GM19043 (cell line): ENCODE measurements at regions not wholly inside any gene's neighbourhood (a gene's known extent, or its start where the extent isn't known, plus 50 kb on each side); places are given as distances from the start of the nearest gene placed in this dataset.
A peak's percentile ranks its signal among the peaks of the same experiment; 100 is the strongest.

Experiments used
- ATAC-seq: cut with Tn5 transposase; IDR thresholded peaks from one replicate; pipeline ENCODE4 v1.9.1; 2021; ENCODE audit warnings: low read depth; ENCODE audit not compliant: unreplicated experiment

- no peak for ATAC-seq
Measured at GRCh38 chr9:1261266-1261665, 211.1 kb downstream of the DMRT2 start.

GRCh38 chr9:1261879-1262766 lies 212.0 kb downstream of the DMRT2 start:
- no peak for ATAC-seq

DNA sequence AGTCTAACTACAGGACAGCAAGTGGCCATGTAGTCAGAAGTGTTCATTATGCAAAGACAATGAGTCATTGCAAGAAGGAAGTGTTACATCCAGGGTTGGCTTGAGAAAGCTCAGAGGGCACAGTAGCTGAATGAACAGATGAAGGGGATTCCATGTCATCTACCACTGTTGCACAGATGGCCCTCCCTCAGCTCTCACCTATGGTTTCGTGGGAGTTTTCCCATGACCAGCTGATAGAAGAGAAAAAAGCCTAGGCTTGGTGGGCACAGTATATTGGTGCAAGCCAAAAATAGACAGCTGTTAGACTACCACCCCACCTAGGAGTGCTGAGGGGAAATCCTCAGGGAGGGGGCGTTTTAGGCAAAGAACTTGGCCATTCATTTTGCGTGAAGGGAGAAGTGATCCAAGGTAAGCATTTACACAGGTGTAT lies 217.0 kb downstream of the DMRT2 start:
- peak; percentile 87 for ATAC-seq

DNA sequence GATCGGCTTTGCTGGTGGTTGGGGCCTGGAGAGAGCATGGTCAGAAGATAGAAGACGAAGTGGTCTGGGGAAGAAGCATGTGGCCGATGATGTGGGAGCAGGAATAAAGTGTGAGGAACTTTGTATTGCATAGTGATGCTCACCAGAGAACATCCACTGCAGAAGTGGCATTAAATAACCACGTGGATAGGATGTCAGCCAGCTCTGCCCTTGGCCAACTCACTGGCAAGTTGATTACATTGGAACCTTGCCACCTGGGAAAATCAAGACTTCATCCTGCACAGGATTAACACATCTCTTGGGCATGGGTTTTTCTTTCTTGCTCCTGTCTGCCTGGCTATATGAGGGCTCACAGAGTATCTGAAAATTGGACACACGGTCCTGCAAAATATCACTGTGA lies 217.4 kb downstream of the DMRT2 start:
- no peak for ATAC-seq

DNA sequence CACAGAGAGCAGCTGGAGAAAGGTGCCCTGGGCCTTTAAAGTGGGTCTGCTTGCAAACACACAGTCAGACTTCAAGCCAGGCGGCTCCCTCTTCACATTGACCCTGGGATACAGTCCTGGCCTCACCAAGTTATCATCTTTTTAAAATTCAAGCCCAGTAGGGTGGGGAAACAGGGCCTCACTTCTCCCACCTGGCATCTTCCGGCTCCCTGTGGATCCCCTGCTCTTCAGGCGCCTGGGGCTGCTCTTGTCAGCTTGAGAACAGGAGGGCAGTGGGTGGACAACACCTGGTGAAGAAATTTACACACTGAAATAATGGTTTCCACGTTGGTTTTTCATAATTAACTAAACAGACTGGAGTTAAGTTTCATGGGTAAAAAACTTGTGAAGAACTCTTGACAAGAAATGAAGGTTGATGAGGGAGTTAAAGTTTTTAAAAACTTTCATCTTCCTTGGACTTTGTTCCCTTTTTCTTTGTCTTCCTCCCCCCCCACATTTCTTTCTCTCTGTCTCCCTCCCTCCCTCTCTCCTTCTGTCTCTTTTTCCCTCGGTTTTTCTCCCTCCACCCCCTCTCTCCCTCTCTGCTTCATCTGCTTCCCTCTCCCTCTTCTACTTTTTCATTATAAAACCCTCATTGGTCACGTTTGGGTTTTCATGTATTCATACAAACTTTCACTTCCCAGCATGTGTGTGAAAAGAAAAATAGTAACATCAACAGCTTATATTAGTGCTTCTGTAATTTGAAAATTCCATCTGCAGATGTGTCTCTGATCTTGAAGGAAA lies 219.6 kb downstream of the DMRT2 start:
- no peak for ATAC-seq

GRCh38 chr9:1271367-1271766 lies 221.2 kb downstream of the DMRT2 start:
- ATAC-seq, result no peak

- ATAC-seq, result no peak
Measured at GRCh38 chr9:1271786-1272185, 221.6 kb downstream of the DMRT2 start.

DNA sequence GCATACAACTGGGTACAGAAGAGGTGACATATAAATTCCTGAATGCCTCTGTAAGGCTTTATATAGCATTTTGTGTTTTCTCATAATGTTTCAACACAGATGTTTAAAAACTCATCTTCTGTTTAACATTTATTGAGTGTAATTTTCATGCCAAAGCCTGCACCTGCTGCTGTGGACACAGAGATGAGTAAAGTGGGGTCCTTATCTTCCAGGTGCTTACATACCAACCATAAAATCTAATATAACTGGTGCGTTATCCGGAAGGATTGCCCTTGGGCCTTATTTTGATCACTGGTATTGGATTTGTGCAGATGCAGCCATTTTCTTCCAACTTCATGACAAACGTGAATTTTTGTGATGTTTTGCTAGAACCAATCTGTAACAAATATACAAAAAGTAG lies 222.3 kb downstream of the DMRT2 start:
- ATAC-seq, result no peak

DNA sequence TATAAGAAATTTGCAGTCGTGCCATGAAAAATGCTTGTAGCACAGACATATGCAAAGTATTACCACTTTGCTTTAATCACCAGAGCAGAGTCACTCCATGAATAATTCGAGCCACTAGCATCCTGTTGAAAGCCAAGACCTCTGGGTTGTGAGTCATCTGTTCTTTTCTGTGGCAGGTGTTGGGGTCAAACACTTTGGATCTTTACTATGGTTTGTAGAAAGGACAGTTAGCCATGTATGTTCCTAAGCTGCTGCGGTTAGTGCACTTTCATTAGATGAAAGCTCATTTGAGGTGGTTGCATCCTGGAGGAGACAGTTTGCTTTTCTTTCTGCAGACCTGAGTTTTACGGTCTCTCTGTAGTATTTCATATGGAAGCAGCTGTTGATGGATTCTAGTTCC lies 223.7 kb downstream of the DMRT2 start:
- ATAC-seq, result no peak

- ATAC-seq, result no peak
Measured at GRCh38 chr9:1274334-1274733, 224.2 kb downstream of the DMRT2 start.

DNA sequence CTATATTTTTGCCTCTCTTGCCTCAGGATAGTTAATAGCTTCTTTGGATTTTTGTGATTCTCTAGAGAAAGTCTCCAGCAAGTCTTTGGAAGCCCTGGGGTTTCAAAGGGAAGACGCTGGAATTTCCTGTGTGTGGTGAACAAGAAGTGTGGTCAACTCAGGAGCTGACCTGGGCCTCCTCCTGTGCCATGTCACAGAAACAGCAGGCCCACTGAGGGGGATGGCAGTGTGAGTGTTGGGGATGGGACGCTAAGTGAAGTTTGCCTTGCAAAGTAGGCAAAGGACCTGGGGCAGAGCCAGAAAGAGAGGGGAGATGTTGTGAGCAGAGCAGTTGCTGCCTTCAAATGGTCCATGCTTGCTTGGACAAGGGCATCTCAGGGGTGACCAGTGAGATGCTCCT lies 226.3 kb downstream of the DMRT2 start:
- ATAC-seq, result no peak

GRCh38 chr9:1284727-1285126 lies 234.6 kb downstream of the DMRT2 start:
- ATAC-seq, result no peak

GRCh38 chr9:1285526-1285925 lies 235.4 kb downstream of the DMRT2 start:
- no peak for ATAC-seq

GRCh38 chr9:1292384-1292783 lies 242.2 kb downstream of the DMRT2 start:
- no peak for ATAC-seq

GRCh38 chr9:1294641-1295258 lies 244.6 kb downstream of the DMRT2 start:
- ATAC-seq, result no peak

GRCh38 chr9:1296331-1296730 lies 246.2 kb downstream of the DMRT2 start:
- no peak for ATAC-seq

DNA sequence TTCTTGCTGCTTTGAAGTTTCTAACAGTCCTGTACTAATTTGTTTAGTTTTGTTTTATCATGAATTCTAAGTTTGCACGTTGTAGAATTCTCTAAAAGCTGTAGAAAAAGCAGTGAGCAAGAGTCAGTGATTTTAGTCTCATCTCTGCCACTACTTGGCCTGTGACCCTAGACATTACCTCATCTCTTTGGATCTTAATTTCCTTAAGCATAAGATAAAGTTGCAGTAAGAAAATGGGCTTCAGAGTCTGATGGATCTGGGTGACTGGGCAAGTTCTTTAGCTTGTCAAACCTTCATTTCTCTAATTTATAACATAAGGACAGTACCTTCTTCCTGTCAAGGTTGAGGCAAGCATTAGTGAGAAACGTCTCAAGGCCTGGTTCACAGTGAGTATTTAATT lies 247.9 kb downstream of the DMRT2 start:
- no peak for ATAC-seq

DNA sequence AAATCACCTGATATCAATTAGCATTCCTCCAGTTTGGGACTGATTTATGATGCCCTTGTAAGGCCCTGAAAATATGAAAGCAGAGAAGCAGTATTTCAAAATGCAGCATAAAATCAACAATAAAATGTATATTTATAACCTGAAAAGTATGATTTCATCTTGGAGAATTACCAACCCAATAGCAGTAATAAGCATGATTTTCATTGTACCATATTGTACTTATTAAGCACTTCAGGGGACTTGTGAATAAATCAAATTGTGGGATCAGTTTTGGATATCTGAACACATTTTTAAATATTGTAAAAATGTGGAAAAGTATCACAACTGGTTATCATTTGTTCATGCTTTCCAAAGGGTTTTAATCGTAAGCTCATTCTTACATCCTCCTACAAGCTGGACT lies 250.8 kb downstream of the DMRT2 start:
- ATAC-seq, result no peak

DNA sequence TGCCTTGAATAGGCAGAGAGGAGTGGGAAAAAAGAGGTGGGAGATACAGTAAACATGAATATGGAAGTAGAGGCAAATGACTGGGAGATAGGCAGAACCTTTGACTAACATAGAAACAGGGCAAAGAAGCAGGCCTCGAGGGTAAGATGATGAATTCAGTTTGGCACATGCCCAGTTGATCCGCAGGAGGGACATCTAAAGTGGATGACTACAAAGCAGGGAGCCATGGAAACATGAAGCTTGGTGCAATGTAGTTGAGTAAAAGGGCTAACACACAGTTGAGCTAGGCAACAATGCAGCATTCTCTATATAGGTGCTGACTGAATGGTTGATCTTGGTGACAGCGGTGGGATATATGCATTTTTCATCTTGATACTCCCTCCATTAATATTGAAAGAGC lies 253.8 kb downstream of the DMRT2 start:
- no peak for ATAC-seq

DNA sequence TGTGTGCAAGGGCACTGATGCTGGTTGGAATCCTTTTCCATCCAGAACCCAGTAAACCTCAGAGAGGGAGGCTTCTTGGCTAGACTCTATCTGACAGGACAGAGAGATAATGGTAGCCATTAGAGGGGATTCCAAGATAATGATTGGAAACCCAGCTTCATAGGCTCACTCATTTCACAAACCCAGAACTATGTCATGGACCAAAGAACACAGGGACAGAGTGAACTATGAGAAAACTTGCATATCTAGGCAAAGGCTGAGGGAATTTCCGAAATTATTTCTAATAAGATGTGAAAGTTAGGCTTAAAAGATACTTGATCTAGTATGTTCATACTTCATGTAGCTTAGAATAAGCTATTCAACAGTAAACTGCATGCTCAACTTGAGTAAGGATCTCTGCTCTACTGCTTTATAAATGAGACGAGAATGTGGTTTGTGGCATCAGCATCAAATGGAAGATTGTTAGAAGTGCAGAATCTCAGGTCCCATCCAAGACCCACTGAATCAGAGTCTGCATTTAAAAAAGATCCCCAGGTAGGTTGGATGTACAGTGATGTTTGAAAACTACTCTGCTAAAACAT lies 261.4 kb downstream of the DMRT2 start:
- ATAC-seq, result no peak

DNA sequence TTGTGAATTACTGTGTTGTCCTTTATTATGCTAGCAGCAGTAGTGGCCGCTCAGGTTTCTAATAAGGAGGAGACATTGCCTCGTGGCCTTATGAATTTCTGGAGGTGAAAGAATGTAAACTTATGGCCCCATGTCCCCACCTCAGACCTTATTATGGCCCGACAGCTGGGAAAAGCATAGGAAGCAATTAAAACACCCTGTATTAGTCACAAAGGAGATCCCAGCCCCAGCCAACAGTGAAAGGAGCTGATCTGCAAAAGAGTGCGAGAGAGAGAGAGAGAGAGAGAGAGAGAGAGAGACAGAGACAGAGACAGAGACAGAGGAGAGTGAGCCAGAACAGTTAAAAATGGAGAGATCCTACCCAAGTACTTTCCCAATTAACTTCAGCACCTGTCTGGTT lies 269.3 kb downstream of the DMRT2 start:
- no peak for ATAC-seq
